ENCODE measurements at regions not wholly inside any gene's neighbourhood (a gene's known extent, or its start where the extent isn't known, plus 50 kb on each side); places are given as distances from the start of the nearest gene placed in this dataset.

DNA sequence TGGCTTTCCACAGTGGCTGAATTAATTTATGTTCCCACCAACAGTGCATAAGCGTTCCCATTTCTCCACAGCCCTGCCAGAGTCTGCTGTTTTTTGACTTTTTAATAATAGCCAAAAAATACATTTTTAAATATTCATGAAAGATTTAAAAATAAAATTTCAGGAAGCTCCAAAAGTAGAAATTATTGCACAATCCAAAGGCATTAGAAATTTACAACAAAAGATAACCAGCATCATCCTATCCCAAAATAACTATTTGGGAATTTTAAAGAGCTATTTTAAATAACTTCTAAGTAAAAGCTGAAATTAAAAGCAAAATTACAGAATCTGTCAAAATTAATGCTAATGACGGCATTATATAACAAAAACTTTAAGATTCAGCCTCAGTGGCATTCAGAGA is 131.5 kb downstream of the QDPR start:
- TF ChIP-seq, protein P1, sequence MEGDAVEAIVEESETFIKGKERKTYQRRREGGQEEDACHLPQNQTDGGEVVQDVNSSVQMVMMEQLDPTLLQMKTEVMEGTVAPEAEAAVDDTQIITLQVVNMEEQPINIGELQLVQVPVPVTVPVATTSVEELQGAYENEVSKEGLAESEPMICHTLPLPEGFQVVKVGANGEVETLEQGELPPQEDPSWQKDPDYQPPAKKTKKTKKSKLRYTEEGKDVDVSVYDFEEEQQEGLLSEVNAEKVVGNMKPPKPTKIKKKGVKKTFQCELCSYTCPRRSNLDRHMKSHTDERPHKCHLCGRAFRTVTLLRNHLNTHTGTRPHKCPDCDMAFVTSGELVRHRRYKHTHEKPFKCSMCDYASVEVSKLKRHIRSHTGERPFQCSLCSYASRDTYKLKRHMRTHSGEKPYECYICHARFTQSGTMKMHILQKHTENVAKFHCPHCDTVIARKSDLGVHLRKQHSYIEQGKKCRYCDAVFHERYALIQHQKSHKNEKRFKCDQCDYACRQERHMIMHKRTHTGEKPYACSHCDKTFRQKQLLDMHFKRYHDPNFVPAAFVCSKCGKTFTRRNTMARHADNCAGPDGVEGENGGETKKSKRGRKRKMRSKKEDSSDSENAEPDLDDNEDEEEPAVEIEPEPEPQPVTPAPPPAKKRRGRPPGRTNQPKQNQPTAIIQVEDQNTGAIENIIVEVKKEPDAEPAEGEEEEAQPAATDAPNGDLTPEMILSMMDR (IDR thresholded peaks at IDR 0.05), result no peak
- TF ChIP-seq POLR2A (IDR thresholded peaks at IDR 0.05), result no peak
